ENCODE measurements at regions not wholly inside any gene's neighbourhood (a gene's known extent, or its start where the extent isn't known, plus 50 kb on each side); places are given as distances from the start of the nearest gene placed in this dataset.

- Histone ChIP-seq H3K9me3 (no peaks in the 10 kb centered on the region), H3K27ac (no peak overlapping the region), H3K4me1 (no peaks in the 10 kb centered on the region), H3K36me3 (no peaks in the 10 kb centered on the region), H3K4me3 (no peak overlapping the region), H3K27me3 (ENCODE audit: low read depth) (no peaks in the 10 kb centered on the region)
- DNase-seq: no peak
- ATAC-seq: no peak
- no peak for TF ChIP-seq CTCF (IDR thresholded peaks at IDR 0.05)
- intact Hi-C loops (cut with DNase I): no loop called here
Measured at GRCh38 chrX:125089761-125090445, 229.8 kb upstream of the TEX13C start.

GRCh38 chrX:125093852-125094251 lies 225.8 kb upstream of the TEX13C start:
- Histone ChIP-seq H3K4me1 (no peaks in the 10 kb centered on the region), H3K4me3 (no peak overlapping the region), H3K36me3 (no peaks in the 10 kb centered on the region), H3K9me3 (no peaks in the 10 kb centered on the region), H3K27me3 (ENCODE audit: low read depth) (no peaks in the 10 kb centered on the region), H3K27ac (no peak overlapping the region)
- no peak for DNase-seq
- intact Hi-C loops (cut with DNase I): no loop called here
- no peak for ATAC-seq
- no peak for TF ChIP-seq CTCF (IDR thresholded peaks at IDR 0.05)

- Histone ChIP-seq H3K27me3 (ENCODE audit: low read depth) (no peaks in the 10 kb centered on the region), H3K27ac (no peak overlapping the region), H3K4me1 (no peaks in the 10 kb centered on the region), H3K36me3 (no peaks in the 10 kb centered on the region), H3K4me3 (no peak overlapping the region), H3K9me3 (no peaks in the 10 kb centered on the region)
- no peak for DNase-seq
- intact Hi-C loops (cut with DNase I): no loop called here
- no peak for ATAC-seq
- no peak for TF ChIP-seq CTCF (IDR thresholded peaks at IDR 0.05)
Measured at GRCh38 chrX:125094901-125095300, 224.8 kb upstream of the TEX13C start.

- Histone ChIP-seq H3K27me3 (ENCODE audit: low read depth) (no peaks in the 10 kb centered on the region), H3K36me3 (no peaks in the 10 kb centered on the region), H3K4me3 (no peak overlapping the region), H3K27ac (no peak overlapping the region), H3K4me1 (no peaks in the 10 kb centered on the region), H3K9me3 (no peaks in the 10 kb centered on the region)
- no peak for TF ChIP-seq CTCF (IDR thresholded peaks at IDR 0.05)
- DNase-seq (no peak), ATAC-seq (peak; percentile 52 to 84)
- intact Hi-C loops (cut with DNase I): no loop called here
Measured at GRCh38 chrX:125096469-125096868, 223.2 kb upstream of the TEX13C start.

GRCh38 chrX:125096870-125097269 lies 222.8 kb upstream of the TEX13C start:
- Histone ChIP-seq H3K27me3 (ENCODE audit: low read depth) (no peaks in the 10 kb centered on the region), H3K4me3 (no peak overlapping the region), H3K4me1 (no peaks in the 10 kb centered on the region), H3K9me3 (no peaks in the 10 kb centered on the region), H3K36me3 (no peaks in the 10 kb centered on the region), H3K27ac (no peak overlapping the region)
- ATAC-seq: peak; percentile 42 to 74
- no peak for DNase-seq
- TF ChIP-seq CTCF (IDR thresholded peaks at IDR 0.05): no peak
- intact Hi-C loops (cut with DNase I): no loop called here
